AG09319 (cell line): ENCODE measurements at regions not wholly inside any gene's neighbourhood (a gene's known extent, or its start where the extent isn't known, plus 50 kb on each side); places are given as distances from the start of the nearest gene placed in this dataset.

ENCODE experiments used
- DNase-seq: peaks from one replicate; pipeline ENCODE4 v3.0.0-alpha.2; 2010; ENCODE audit warnings: low read depth; ENCODE audit errors: extremely low read depth
- CTCF ChIP-seq: IDR thresholded peaks from 2 replicates; pipeline ENCODE4 v1.5.1; 2011; ENCODE audit warnings: low read depth, mild to moderate bottlenecking, inconsistent platforms, low read length, moderate library complexity

GRCh38 chr6:126764104-126764503, 354.4 kb upstream of the RSPO3 start:
- no peak for DNase-seq
- no peak for TF ChIP-seq CTCF

- TF ChIP-seq CTCF: no peak
- no peak for DNase-seq
Measured at GRCh38 chr6:126764671-126765070, 353.8 kb upstream of the RSPO3 start.

- TF ChIP-seq CTCF: no peak
- DNase-seq: no peak
Measured at GRCh38 chr6:126766820-126767219, 351.7 kb upstream of the RSPO3 start.

- no peak for DNase-seq
- TF ChIP-seq CTCF: no peak
Measured at GRCh38 chr6:126767711-126768110, 350.8 kb upstream of the RSPO3 start.

- no peak for DNase-seq
- no peak for TF ChIP-seq CTCF
Measured at GRCh38 chr6:126770176-126770575, 348.3 kb upstream of the RSPO3 start.

- no peak for TF ChIP-seq CTCF
Measured at GRCh38 chr6:126773112-126773805, 345.2 kb upstream of the RSPO3 start.

GRCh38 chr6:126779331-126779730, 339.1 kb upstream of the RSPO3 start:
- DNase-seq: no peak

More at GRCh38 chr6:126773112-126773805, 345.2 kb upstream of the RSPO3 start:
- no peak for DNase-seq

More at GRCh38 chr6:126779331-126779730, 339.1 kb upstream of the RSPO3 start:
- no peak for TF ChIP-seq CTCF
